ENCODE measurements at regions not wholly inside any gene's neighbourhood (a gene's known extent, or its start where the extent isn't known, plus 50 kb on each side); places are given as distances from the start of the nearest gene placed in this dataset.
"Not testable (repeated sequence)": the region's sequence is repeated elsewhere in the genome, so short reads cannot be mapped to it uniquely, and the experiment has no call there.

- TF ChIP-seq, protein P1, sequence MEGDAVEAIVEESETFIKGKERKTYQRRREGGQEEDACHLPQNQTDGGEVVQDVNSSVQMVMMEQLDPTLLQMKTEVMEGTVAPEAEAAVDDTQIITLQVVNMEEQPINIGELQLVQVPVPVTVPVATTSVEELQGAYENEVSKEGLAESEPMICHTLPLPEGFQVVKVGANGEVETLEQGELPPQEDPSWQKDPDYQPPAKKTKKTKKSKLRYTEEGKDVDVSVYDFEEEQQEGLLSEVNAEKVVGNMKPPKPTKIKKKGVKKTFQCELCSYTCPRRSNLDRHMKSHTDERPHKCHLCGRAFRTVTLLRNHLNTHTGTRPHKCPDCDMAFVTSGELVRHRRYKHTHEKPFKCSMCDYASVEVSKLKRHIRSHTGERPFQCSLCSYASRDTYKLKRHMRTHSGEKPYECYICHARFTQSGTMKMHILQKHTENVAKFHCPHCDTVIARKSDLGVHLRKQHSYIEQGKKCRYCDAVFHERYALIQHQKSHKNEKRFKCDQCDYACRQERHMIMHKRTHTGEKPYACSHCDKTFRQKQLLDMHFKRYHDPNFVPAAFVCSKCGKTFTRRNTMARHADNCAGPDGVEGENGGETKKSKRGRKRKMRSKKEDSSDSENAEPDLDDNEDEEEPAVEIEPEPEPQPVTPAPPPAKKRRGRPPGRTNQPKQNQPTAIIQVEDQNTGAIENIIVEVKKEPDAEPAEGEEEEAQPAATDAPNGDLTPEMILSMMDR (IDR thresholded peaks at IDR 0.05; ENCODE audit: low read depth, low read length), result no peak
- DNase-seq, result no peak
- Histone ChIP-seq H3K27me3 (no peaks in the 10 kb centered on the region), H3K4me3 (ENCODE audit: low read depth, low read length) (no peak overlapping the region), H3K4me1 (no peaks in the 10 kb centered on the region), H3K36me3 (no peaks in the 10 kb centered on the region), H3K9me3 (no peaks in the 10 kb centered on the region)
These were observed 819.6 kb upstream of the EPHA5 start for GRCh38 chr4:66489783-66490452.

DNA sequence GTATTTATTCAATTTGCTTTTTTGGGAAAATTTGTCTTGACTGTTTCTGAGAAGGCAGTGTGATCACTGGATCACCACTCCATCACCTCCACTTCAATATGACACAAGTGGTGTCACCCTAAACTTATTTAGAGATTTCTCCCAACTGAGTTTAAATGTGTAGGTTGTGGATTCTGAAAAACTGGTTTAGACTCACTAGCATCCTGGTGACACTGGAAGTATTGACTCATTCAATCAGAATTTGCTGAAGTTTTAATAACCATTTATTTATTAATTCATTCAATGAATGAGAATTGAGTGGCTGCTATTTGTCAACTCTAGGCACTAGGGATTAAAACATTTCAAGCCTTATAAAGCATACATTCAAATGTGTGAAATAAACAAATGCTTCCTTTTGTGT is 819.1 kb upstream of the EPHA5 start:
- DNase-seq, result no peak
- H3K4me1 ChIP-seq, result no peaks in the 10 kb centered on the region

DNA sequence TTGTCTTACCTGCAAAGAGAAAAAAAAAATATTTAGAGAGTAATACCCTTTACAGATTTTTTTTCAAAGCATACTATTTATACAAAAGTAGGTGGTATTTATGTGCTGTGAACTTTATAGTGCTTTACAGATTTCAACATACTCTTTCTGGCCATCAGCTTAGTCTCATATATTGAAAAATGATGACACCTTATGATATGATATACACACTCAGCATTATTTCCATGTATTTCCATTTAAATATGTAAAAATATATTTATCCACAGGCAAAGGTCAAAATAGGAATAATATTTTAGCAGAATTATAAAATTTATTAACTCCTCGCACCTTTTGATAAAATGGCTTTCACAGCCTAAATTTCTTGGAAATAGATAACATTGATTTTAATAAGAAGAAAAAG is 815.8 kb upstream of the EPHA5 start:
- no peaks in the 10 kb centered on the region for H3K27me3 ChIP-seq
- TF ChIP-seq, protein P1 (IDR thresholded peaks at IDR 0.05; ENCODE audit: low read depth, low read length), result no peak
- H3K4me1 ChIP-seq, result no peaks in the 10 kb centered on the region
- no peaks in the 10 kb centered on the region for H3K9me3 ChIP-seq
- no peak overlapping the region for H3K4me3 ChIP-seq (ENCODE audit: low read depth, low read length)
- DNase-seq, result no peak
- no peaks in the 10 kb centered on the region for H3K36me3 ChIP-seq

More for the DNA sequence above, 819.1 kb upstream of the EPHA5 start:
- no peaks in the 10 kb centered on the region for H3K27me3 ChIP-seq
- no peak overlapping the region for H3K4me3 ChIP-seq (ENCODE audit: low read depth, low read length)
- H3K36me3 ChIP-seq, result no peaks in the 10 kb centered on the region
- TF ChIP-seq, protein P1 (IDR thresholded peaks at IDR 0.05; ENCODE audit: low read depth, low read length), result no peak
- H3K9me3 ChIP-seq, result no peaks in the 10 kb centered on the region

DNA sequence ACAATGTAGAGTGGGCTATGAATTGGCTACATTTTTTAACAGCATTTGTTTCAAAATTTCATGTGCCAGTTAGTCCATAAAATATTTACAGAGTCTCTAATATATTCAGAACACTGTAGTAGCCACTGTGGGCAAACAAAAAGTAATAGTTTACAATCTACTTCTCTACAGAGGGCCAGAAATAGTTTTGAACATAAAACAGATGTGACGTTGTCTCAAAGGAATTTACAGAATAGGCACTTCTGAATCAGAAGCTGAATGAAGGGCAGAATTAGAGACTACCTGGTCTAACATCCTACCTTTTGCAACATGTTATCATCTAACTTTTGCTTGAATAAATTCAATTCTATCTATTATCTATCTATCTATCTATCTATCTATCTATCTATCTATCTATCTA is 811.9 kb upstream of the EPHA5 start:
- Histone ChIP-seq H3K36me3 (no peaks in the 10 kb centered on the region), H3K9me3 (no peaks in the 10 kb centered on the region), H3K27me3 (no peaks in the 10 kb centered on the region), H3K4me1 (no peaks in the 10 kb centered on the region), H3K4me3 (ENCODE audit: low read depth, low read length) (no peak overlapping the region)
- DNase-seq, result no peak
- TF ChIP-seq, protein P1 (IDR thresholded peaks at IDR 0.05; ENCODE audit: low read depth, low read length), result no peak

DNA sequence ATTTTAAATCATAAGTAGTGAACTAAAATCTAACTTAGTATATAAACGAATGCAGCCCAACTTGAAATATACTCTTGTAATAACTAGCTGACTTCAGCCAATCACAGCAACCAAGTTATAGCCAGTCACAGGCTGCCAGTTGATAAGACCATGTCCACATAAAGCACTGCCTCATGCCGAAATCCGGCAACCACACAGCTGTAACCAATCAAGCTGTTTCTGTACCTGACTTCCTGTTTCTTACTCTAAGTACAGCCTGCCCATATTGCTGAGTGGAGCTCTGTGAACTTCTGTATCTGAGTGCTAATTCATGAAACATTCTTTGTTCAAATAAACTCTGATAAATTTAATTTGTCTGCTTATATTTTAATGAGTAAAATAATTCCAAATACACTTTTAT is 805.3 kb upstream of the EPHA5 start:
- Histone ChIP-seq H3K27me3 (no peaks in the 10 kb centered on the region), H3K4me3 (ENCODE audit: low read depth, low read length) (no peak overlapping the region), H3K9me3 (no peaks in the 10 kb centered on the region), H3K4me1 (no peaks in the 10 kb centered on the region), H3K36me3 (no peaks in the 10 kb centered on the region)
- TF ChIP-seq, protein P1 (IDR thresholded peaks at IDR 0.05; ENCODE audit: low read depth, low read length), result no peak
- no peak for DNase-seq

DNA sequence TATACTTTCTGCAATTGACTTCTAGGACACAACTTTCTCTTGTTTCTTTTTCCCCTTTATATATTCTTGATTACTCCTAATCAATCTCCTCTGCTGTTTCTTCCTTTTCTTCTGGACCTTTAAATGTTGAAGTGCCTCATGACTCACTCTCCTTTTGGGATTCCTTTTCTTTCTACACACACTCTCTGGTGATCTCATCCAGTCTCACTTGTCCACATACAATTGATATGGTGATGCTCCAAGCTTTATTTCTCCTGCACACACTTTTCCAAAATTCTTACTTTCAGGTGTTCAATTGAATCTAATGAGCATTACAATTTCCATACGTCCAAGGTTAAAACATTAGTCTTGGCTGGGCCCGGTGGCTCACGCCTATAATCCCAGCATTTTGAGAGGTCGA is 794.8 kb upstream of the EPHA5 start:
- DNase-seq, result no peak
- H3K4me1 ChIP-seq, result no peaks in the 10 kb centered on the region
- no peaks in the 10 kb centered on the region for H3K36me3 ChIP-seq
- no peak overlapping the region for H3K4me3 ChIP-seq (ENCODE audit: low read depth, low read length)
- TF ChIP-seq, protein P1 (IDR thresholded peaks at IDR 0.05; ENCODE audit: low read depth, low read length), result no peak
- no peaks in the 10 kb centered on the region for H3K27me3 ChIP-seq
- 0 out of 2 replicates have a peak, but pooled peaks cover 2% of the 10 kb centered on the region for H3K9me3 ChIP-seq

GRCh38 chr4:66462890-66463289 is 792.6 kb upstream of the EPHA5 start:
- not testable (repeated sequence) for H3K9me3 ChIP-seq; H3K36me3 ChIP-seq; H3K4me3 ChIP-seq (ENCODE audit: low read depth, low read length); H3K4me1 ChIP-seq; H3K27me3 ChIP-seq; DNase-seq

Data from BE2C (cell line).